BE2C (cell line): ENCODE measurements at regions not wholly inside any gene's neighbourhood (a gene's known extent, or its start where the extent isn't known, plus 50 kb on each side); places are given as distances from the start of the nearest gene placed in this dataset.

ENCODE experiments used
- DNase-seq: peaks from one replicate; pipeline ENCODE4 v3.0.0-alpha.2; 2020
- H3K27me3 ChIP-seq: fragments of 250-450 bp; sonication (Bioruptor Pico); 2 replicates; pipeline ENCODE4 v1.5.1; 2020; ENCODE audit warnings: mild to moderate bottlenecking
- H3K36me3 ChIP-seq: fragments of 250-450 bp; sonication (Bioruptor Pico); 2 replicates; pipeline ENCODE4 v1.5.1; 2020; ENCODE audit warnings: mild to moderate bottlenecking
- H3K4me1 ChIP-seq: fragments of 250-450 bp; sonication (Bioruptor Pico); 2 replicates; pipeline ENCODE4 v1.5.1; 2020
- H3K4me3 ChIP-seq: 2 replicates; pipeline ENCODE4 v1.5.1; 2011; ENCODE audit warnings: low read depth, low read length
- H3K9me3 ChIP-seq: fragments of 250-450 bp; sonication (Bioruptor Pico); 2 replicates; pipeline ENCODE4 v1.5.1; 2020
- CTCF ChIP-seq: IDR thresholded peaks from 2 replicates; pipeline ENCODE4 v1.5.1; 2012; ENCODE audit warnings: mild to moderate bottlenecking, low read depth, low read length

GRCh38 chr6:91720324-91720723, 1133.5 kb upstream of the MAP3K7 start:
- TF ChIP-seq CTCF: no peak
- Histone ChIP-seq H3K9me3 (no peaks in the 10 kb centered on the region), H3K4me1 (no peaks in the 10 kb centered on the region), H3K4me3 (no peak overlapping the region), H3K27me3 (no peaks in the 10 kb centered on the region), H3K36me3 (no peaks in the 10 kb centered on the region)
- no peak for DNase-seq

GRCh38 chr6:91719414-91719813, 1132.5 kb upstream of the MAP3K7 start:
- TF ChIP-seq CTCF: no peak
- H3K4me3 ChIP-seq: no peak overlapping the region
- DNase-seq: no peak
- H3K27me3 ChIP-seq: no peaks in the 10 kb centered on the region
- H3K36me3 ChIP-seq: no peaks in the 10 kb centered on the region
- H3K4me1 ChIP-seq: no peaks in the 10 kb centered on the region
- H3K9me3 ChIP-seq: no peaks in the 10 kb centered on the region

- Histone ChIP-seq H3K9me3 (no peaks in the 10 kb centered on the region), H3K27me3 (no peaks in the 10 kb centered on the region), H3K36me3 (no peaks in the 10 kb centered on the region), H3K4me1 (no peaks in the 10 kb centered on the region), H3K4me3 (no peak overlapping the region)
- no peak for DNase-seq
- no peak for TF ChIP-seq CTCF
These were observed 1131.3 kb upstream of the MAP3K7 start for GRCh38 chr6:91718198-91718597.

- TF ChIP-seq CTCF: no peak
- no peak for DNase-seq
These were observed 1130.2 kb upstream of the MAP3K7 start for GRCh38 chr6:91717094-91717493.

GRCh38 chr6:91716361-91716760, 1129.5 kb upstream of the MAP3K7 start:
- no peak overlapping the region for H3K4me3 ChIP-seq
- H3K9me3 ChIP-seq: no peaks in the 10 kb centered on the region
- no peak for TF ChIP-seq CTCF
- H3K36me3 ChIP-seq: no peaks in the 10 kb centered on the region
- DNase-seq: no peak
- H3K27me3 ChIP-seq: no peaks in the 10 kb centered on the region
- H3K4me1 ChIP-seq: no peaks in the 10 kb centered on the region

More at GRCh38 chr6:91717094-91717493, 1130.2 kb upstream of the MAP3K7 start:
- Histone ChIP-seq H3K4me3 (no peak overlapping the region), H3K4me1 (no peaks in the 10 kb centered on the region), H3K9me3 (no peaks in the 10 kb centered on the region), H3K27me3 (no peaks in the 10 kb centered on the region), H3K36me3 (no peaks in the 10 kb centered on the region)

GRCh38 chr6:91715171-91715805, 1128.4 kb upstream of the MAP3K7 start:
- Histone ChIP-seq H3K4me3 (no peak overlapping the region), H3K27me3 (no peaks in the 10 kb centered on the region), H3K36me3 (no peaks in the 10 kb centered on the region), H3K4me1 (peaks cover 1% of the 10 kb centered on the region; the same call in 1 of the 2 replicates), H3K9me3 (no peaks in the 10 kb centered on the region)
- no peak for DNase-seq
- no peak for TF ChIP-seq CTCF
